BJ (cell line): ENCODE measurements at regions not wholly inside any gene's neighbourhood (a gene's known extent, or its start where the extent isn't known, plus 50 kb on each side); places are given as distances from the start of the nearest gene placed in this dataset.

ENCODE experiments used
- CTCF ChIA-PET: fragments of 350-600 bp; formaldehyde crosslinking; extraction: SDS; loops from one replicate; lab custom pipeline; 2021; ENCODE audit warnings: antibody characterized with exemption, inconsistent platforms; lab: Yijun Ruan, JAX
- POLR2A ChIA-PET: fragments of 300-600 bp; sonication (Branson Sonifier 250); formaldehyde crosslinking; extraction: SDS; loops from one replicate; lab custom pipeline; 2021; ENCODE audit warnings: antibody characterized with exemption; lab: Charles Lee
- DNase-seq: peaks from one replicate; pipeline ENCODE4 v3.0.0-alpha.2; 2011; ENCODE audit warnings: low read depth
- H3K27me3 ChIP-seq: 2 replicates; pipeline ENCODE4 v1.6.0; 2011; ENCODE audit warnings: low read length; ENCODE audit not compliant: control insufficient read depth, insufficient read depth
- H3K36me3 ChIP-seq: 2 replicates; pipeline ENCODE4 v1.5.1; 2011; ENCODE audit warnings: low read length; ENCODE audit not compliant: control insufficient read depth, insufficient read depth
- H3K4me3 ChIP-seq: 2 replicates; pipeline ENCODE4 v1.5.1; 2011; ENCODE audit warnings: low read depth, mild to moderate bottlenecking, control low read depth, low read length
- CTCF ChIP-seq: IDR thresholded peaks from 2 replicates; pipeline ENCODE4 v1.5.1; 2011; ENCODE audit warnings: low read depth, mild to moderate bottlenecking, control low read depth, inconsistent platforms, low read length, moderate library complexity; ENCODE audit not compliant: insufficient read depth

GRCh38 chr4:159443975-159444374 lies 341.1 kb downstream of the RAPGEF2 start:
- TF ChIP-seq CTCF, result no peak
- CTCF ChIA-PET, result interaction anchor here (0.7 to 1.8 kb wide), 4 partner anchors 10 to 586 kb away, joined by 3 to 6 read pairs (median 4); no protein-coding TSS in a partner anchor
- Histone ChIP-seq H3K27me3 (no peaks in the 10 kb centered on the region), H3K36me3 (no peaks in the 10 kb centered on the region), H3K4me3 (no peak overlapping the region)
- DNase-seq, result no peak
- POLR2A ChIA-PET, result no interaction called here

- Histone ChIP-seq H3K27me3 (no peaks in the 10 kb centered on the region), H3K36me3 (no peaks in the 10 kb centered on the region), H3K4me3 (no peak overlapping the region)
- ChIA-PET POLR2A (no interaction called here), CTCF (interaction anchor here (1.3 to 1.8 kb wide), 3 partner anchors 10 to 253 kb away, joined by 3 to 5 read pairs (median 4); no protein-coding TSS in a partner anchor)
- no peak for DNase-seq
- TF ChIP-seq CTCF, result no peak
Observed at GRCh38 chr4:159444678-159445077, 341.8 kb downstream of the RAPGEF2 start.

GRCh38 chr4:159445692-159446091 lies 342.8 kb downstream of the RAPGEF2 start:
- no peak for TF ChIP-seq CTCF
- Histone ChIP-seq H3K36me3 (no peaks in the 10 kb centered on the region), H3K27me3 (no peaks in the 10 kb centered on the region), H3K4me3 (no peak overlapping the region)
- DNase-seq, result no peak
- CTCF ChIA-PET, result interaction anchor here (0.6 to 1.7 kb wide), 2 partner anchors 11 to 19 kb away, joined by 3 to 4 read pairs; no protein-coding TSS in a partner anchor
- POLR2A ChIA-PET, result no interaction called here

GRCh38 chr4:159446266-159446976 lies 343.5 kb downstream of the RAPGEF2 start:
- no peaks in the 10 kb centered on the region for H3K27me3 ChIP-seq
- ChIA-PET POLR2A (no interaction called here), CTCF (no interaction called here)
- TF ChIP-seq CTCF, result peak; percentile 88
- DNase-seq, result peak; percentile 26
- H3K4me3 ChIP-seq, result no peak overlapping the region
- H3K36me3 ChIP-seq, result no peaks in the 10 kb centered on the region

- POLR2A ChIA-PET, result no interaction called here
- TF ChIP-seq CTCF, result no peak
- CTCF ChIA-PET, result no interaction called here
- DNase-seq, result no peak
- Histone ChIP-seq H3K4me3 (no peak overlapping the region), H3K27me3 (no peaks in the 10 kb centered on the region), H3K36me3 (no peaks in the 10 kb centered on the region)
Observed at GRCh38 chr4:159447296-159447695, 344.4 kb downstream of the RAPGEF2 start.
